ENCODE measurements at regions not wholly inside any gene's neighbourhood (a gene's known extent, or its start where the extent isn't known, plus 50 kb on each side); places are given as distances from the start of the nearest gene placed in this dataset.

- H3K27ac ChIP-seq = no peak overlapping the region
- TF ChIP-seq CTCF (conservative IDR thresholded peaks at IDR 0.05) (no peak), ZFX (IDR thresholded peaks at IDR 0.05) (no peak)
Observed at GRCh38 chr16:64736857-64737256, 385.0 kb downstream of the CDH11 start.

- no peak overlapping the region for H3K27ac ChIP-seq
- no peak for TF ChIP-seq ZFX (IDR thresholded peaks at IDR 0.05)
- no peak for TF ChIP-seq CTCF (conservative IDR thresholded peaks at IDR 0.05)
Observed at GRCh38 chr16:64731891-64732290, 390.0 kb downstream of the CDH11 start.

DNA sequence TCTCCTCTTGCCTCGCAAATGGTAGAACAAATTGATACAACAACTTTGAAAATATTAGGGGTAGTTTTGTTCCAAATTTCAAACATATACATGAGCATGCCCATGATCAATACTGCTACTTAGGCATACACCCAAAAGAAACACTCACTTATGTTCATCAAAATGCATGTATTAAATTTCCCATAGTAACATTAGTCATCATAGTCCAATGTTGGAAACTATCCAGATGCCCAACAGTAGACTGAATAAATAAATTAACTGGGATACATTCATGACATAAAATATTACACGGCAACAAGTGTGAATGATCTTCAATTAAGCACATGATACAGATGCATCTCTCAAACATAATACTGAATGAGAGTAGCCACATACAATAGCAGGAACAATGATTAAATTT lies 391.6 kb downstream of the CDH11 start:
- no peak overlapping the region for H3K27ac ChIP-seq
- TF ChIP-seq ZFX (IDR thresholded peaks at IDR 0.05) = no peak
- TF ChIP-seq CTCF (conservative IDR thresholded peaks at IDR 0.05) = no peak

DNA sequence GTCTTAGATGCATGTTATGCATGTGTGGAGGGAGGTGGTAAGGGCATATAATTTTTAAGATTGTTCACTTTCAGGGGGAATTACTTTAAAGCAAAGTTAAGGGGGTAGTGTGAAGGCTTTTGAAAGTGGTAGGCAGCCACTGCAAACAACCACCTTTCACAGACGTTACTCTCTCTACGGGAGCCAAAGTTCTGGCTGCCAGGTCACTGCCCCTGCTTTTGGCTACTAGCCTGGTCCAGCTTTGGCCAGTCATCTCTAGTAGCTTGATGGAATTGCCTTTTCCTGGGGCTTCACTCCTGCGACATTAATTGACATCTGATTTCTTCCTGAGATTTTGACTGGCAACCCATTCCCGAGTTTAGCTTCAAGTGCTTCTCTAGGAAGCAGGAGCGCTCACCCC lies 397.5 kb downstream of the CDH11 start:
- H3K27ac ChIP-seq = no peak overlapping the region
- TF ChIP-seq CTCF (conservative IDR thresholded peaks at IDR 0.05) = no peak
- TF ChIP-seq ZFX (IDR thresholded peaks at IDR 0.05) = no peak

DNA sequence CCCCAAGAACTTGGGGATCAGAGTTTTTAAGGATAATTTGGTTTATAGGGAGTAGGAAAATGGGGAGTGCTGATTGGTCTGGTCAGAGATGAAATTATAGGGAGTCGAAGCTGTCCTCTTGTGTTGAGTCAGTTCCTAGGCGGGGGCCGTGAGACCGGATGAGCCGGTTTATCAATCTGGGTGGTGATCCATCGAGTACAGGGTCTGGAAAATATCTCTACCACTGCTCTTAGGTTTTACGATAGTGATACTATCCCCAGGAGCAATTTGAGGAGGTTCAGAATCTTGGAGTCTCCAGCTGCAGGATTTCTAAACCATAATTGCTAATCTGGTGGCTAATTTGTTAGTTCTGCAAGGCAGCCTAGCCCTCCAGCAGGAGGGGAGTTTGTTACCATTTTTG lies 403.4 kb downstream of the CDH11 start:
- TF ChIP-seq ZFX (IDR thresholded peaks at IDR 0.05) (no peak), CTCF (conservative IDR thresholded peaks at IDR 0.05) (no peak)
- H3K27ac ChIP-seq = no peak overlapping the region

DNA sequence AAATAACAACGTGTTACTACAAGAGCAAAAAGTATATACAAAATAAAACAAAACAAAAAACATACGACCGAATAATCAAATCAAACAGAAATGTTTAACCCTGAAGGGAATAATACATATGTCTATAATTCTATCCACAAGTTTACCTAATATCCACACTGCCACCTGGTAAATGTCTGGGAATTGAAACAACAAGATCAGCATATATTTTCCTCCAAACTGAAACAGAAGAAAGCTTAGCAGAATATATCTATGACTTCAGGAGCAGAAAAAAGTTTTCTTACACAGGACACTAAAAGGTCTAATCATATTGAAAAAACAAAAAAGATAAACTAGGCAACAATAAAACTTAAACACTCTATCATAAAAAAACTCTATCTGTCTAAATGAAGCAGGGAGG lies 404.0 kb downstream of the CDH11 start:
- no peak overlapping the region for H3K27ac ChIP-seq
- TF ChIP-seq CTCF (conservative IDR thresholded peaks at IDR 0.05) (no peak), ZFX (IDR thresholded peaks at IDR 0.05) (no peak)

- TF ChIP-seq ZFX (IDR thresholded peaks at IDR 0.05) = no peak
- no peak for TF ChIP-seq CTCF (conservative IDR thresholded peaks at IDR 0.05)
- H3K27ac ChIP-seq = no peak overlapping the region
Observed at GRCh38 chr16:64715624-64716023, 406.2 kb downstream of the CDH11 start.

All from C4-2B (cell line).